ENCODE measurements at regions not wholly inside any gene's neighbourhood (a gene's known extent, or its start where the extent isn't known, plus 50 kb on each side); places are given as distances from the start of the nearest gene placed in this dataset.

DNA sequence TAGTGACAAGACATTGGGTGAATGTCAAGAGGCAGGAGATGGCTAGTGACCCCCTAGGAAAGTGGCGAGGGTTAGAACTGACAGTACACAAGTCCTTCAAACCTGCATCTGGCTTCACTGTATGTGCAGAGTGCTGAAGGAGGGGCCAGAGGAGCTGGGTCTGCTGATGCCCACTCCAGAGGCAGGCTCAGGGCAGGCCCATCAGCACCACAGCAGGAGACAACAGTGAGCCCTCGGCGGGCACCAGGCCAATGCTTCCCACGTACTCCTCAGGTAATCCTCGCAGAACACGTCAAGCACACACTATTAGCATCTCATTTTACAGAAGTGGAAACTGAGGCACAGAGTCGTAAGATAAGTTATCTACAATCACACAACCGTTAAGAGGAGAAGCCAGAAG is 76.1 kb upstream of the SH3PXD2B start:
- Histone ChIP-seq H3K27ac (ENCODE audit: low read depth, low read length) (no peak overlapping the region), H3K4me1 (ENCODE audit: control insufficient read depth in 1 of 2, insufficient read depth in 2 of 2, low read length in 2 of 2) (peaks cover 0 to 6% of the 10 kb centered on the region in 2 donors), H3K27me3 (ENCODE audit: control insufficient read depth in 1 of 2, insufficient read depth in 2 of 2, low read length in 2 of 2) (no peaks in the 10 kb centered on the region), H3K36me3 (ENCODE audit: control insufficient read depth in 1 of 2, insufficient read depth in 2 of 2, low read length in 2 of 2) (no peaks in the 10 kb centered on the region), H3K9ac (ENCODE audit: low read depth in 1 of 2, low read length in 2 of 2) (no peak overlapping the region), H3K9me3 (ENCODE audit: control insufficient read depth in 1 of 2, low read length in 2 of 2) (no peaks in the 10 kb centered on the region), H3K4me3 (ENCODE audit: low read depth in 1 of 2, low read length in 2 of 2) (no peak overlapping the region)

DNA sequence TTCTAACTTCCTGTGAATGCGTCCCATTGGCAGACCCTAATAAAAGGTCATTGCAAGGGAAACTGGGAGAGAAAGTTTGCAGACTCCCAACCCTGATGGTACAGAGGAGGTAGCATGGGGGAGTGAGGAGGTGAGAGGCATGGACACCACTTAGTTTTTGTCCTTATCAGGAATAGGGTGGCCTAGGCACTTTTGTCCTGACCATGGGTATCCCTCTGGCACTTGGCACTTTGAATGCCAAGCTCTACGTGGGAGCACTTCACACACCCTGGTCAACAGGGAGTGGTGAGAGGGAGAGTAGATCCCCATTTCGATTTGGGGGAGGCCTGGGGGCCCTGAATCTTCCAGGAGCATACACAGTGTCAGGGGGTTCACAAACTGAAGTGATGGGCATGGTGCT is 75.6 kb upstream of the SH3PXD2B start:
- Histone ChIP-seq H3K27ac (ENCODE audit: low read depth, low read length) (no peak overlapping the region), H3K36me3 (ENCODE audit: control insufficient read depth in 1 of 2, insufficient read depth in 2 of 2, low read length in 2 of 2) (no peaks in the 10 kb centered on the region), H3K9me3 (ENCODE audit: control insufficient read depth in 1 of 2, low read length in 2 of 2) (no peaks in the 10 kb centered on the region), H3K4me1 (ENCODE audit: control insufficient read depth in 1 of 2, insufficient read depth in 2 of 2, low read length in 2 of 2) (peaks cover 0 to 6% of the 10 kb centered on the region in 2 donors), H3K27me3 (ENCODE audit: control insufficient read depth in 1 of 2, insufficient read depth in 2 of 2, low read length in 2 of 2) (no peaks in the 10 kb centered on the region), H3K9ac (ENCODE audit: low read depth in 1 of 2, low read length in 2 of 2) (no peak overlapping the region), H3K4me3 (ENCODE audit: low read depth in 1 of 2, low read length in 2 of 2) (no peak overlapping the region)

DNA sequence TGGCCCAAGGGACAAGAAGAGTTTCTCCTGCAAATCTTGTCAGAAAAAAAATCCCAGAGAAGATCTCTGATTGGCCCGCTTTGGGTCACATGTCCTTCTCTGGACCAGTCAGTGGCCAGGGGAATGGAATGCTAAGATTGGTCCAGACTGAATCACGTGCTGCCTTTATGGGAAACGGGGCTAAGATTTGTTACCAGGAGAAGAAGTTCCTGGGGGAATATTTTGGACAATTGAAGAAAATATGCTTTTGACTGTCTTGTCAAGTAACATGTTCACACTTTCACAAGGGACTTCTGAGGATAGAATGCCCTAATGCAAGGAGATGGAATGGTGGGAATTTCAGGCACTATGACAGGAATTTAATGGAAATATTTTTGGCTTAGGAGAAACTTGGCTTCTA is 74.1 kb upstream of the SH3PXD2B start:
- H3K27me3 ChIP-seq (ENCODE audit: control insufficient read depth in 1 of 2, insufficient read depth in 2 of 2, low read length in 2 of 2) = no peaks in the 10 kb centered on the region
- H3K36me3 ChIP-seq (ENCODE audit: control insufficient read depth in 1 of 2, insufficient read depth in 2 of 2, low read length in 2 of 2) = no peaks in the 10 kb centered on the region
- peaks cover 0 to under 1% of the 10 kb centered on the region in 2 donors for H3K4me1 ChIP-seq (ENCODE audit: control insufficient read depth in 1 of 2, insufficient read depth in 2 of 2, low read length in 2 of 2)
- H3K27ac ChIP-seq (ENCODE audit: low read depth, low read length) = no peak overlapping the region
- H3K4me3 ChIP-seq (ENCODE audit: low read depth in 1 of 2, low read length in 2 of 2) = no peak overlapping the region
- H3K9me3 ChIP-seq (ENCODE audit: control insufficient read depth in 1 of 2, low read length in 2 of 2) = no peaks in the 10 kb centered on the region
- no peak overlapping the region for H3K9ac ChIP-seq (ENCODE audit: low read depth in 1 of 2, low read length in 2 of 2)

DNA sequence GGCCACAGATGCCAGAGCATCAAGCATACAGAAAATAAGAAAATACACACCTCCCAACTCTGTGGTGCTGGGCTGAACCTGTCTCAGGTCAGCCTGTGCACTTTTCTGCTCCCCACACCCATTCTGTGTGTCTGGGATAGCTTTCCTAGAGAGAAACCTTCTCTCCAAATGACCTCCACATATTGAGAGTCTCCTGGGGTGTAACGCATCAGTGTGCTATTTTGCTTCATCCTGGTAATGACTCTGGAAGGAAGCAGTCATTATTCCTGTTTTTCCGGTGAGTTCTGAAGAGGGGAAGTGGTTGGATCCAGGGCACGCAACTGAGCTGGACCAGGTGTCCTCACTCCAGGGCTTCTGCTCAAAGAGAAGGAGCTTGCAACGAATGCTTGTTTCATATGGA is 73.2 kb upstream of the SH3PXD2B start:
- H3K27me3 ChIP-seq (ENCODE audit: control insufficient read depth in 1 of 2, insufficient read depth in 2 of 2, low read length in 2 of 2) = no peaks in the 10 kb centered on the region
- H3K9ac ChIP-seq (ENCODE audit: low read depth in 1 of 2, low read length in 2 of 2) = no peak overlapping the region

DNA sequence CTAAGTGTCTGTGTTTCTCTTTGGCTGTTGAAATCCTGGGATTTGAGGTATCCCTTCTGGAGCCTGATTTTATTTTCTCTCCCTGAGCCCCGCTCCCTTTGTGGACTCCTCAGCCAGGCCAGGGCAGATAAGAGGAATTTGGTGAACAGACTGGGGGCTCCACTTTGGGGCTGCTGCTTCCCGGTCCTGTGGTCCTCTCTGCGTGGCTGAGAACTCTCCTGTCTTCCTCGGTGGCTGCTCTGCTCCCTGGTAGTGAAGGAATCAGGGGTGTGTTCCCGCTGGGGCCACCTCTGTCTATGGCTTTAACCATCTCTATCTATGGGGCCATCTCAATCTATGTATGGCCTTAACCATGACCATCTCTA is 71.7 kb upstream of the SH3PXD2B start:
- Histone ChIP-seq H3K36me3 (ENCODE audit: control insufficient read depth in 1 of 2, insufficient read depth in 2 of 2, low read length in 2 of 2) (no peaks in the 10 kb centered on the region), H3K4me3 (ENCODE audit: low read depth in 1 of 2, low read length in 2 of 2) (no peak overlapping the region), H3K4me1 (ENCODE audit: control insufficient read depth in 1 of 2, insufficient read depth in 2 of 2, low read length in 2 of 2) (no peaks in the 10 kb centered on the region), H3K9ac (ENCODE audit: low read depth in 1 of 2, low read length in 2 of 2) (no peak overlapping the region), H3K27ac (ENCODE audit: low read depth, low read length) (no peak overlapping the region), H3K9me3 (ENCODE audit: control insufficient read depth in 1 of 2, low read length in 2 of 2) (peaks cover 4 to 7% of the 10 kb centered on the region in 2 donors), H3K27me3 (ENCODE audit: control insufficient read depth in 1 of 2, insufficient read depth in 2 of 2, low read length in 2 of 2) (no peaks in the 10 kb centered on the region)

More for the DNA sequence above, 73.2 kb upstream of the SH3PXD2B start:
- Histone ChIP-seq H3K9me3 (ENCODE audit: control insufficient read depth in 1 of 2, low read length in 2 of 2) (no peaks in the 10 kb centered on the region), H3K36me3 (ENCODE audit: control insufficient read depth in 1 of 2, insufficient read depth in 2 of 2, low read length in 2 of 2) (no peaks in the 10 kb centered on the region), H3K27ac (ENCODE audit: low read depth, low read length) (no peak overlapping the region), H3K4me1 (ENCODE audit: control insufficient read depth in 1 of 2, insufficient read depth in 2 of 2, low read length in 2 of 2) (no peaks in the 10 kb centered on the region), H3K4me3 (ENCODE audit: low read depth in 1 of 2, low read length in 2 of 2) (no peak overlapping the region)

DNA sequence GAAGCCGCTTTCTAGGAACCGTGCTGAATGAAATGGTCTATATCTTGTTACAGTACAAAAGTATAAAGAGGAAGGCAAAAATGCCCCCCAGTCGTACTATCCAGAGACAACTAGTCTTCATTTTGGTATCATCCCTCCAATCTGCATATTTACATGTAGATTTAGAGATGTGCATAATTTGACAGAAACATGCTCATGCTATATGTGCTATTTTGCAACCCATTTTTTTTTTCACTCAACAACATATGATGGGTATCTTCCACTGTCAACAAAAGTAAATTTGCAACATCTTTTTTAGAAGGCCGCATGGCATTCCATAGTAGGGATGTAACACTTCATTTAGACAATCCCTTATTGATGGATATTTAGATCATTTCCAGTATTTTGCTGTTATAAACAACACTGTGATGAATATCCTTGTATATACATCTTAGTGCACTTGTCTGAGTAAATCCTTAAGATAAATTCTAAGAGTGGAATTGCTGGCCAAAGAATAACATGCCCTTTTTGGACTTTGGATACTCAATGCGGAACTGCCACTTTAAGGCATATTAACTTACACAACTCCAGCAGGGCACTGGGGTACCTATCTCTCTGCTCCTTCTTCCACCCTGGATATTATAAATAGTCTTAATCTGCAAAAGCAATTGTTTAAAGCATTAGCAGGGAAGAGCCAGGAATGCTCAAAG is 71.1 kb upstream of the SH3PXD2B start:
- Histone ChIP-seq H3K9me3 (ENCODE audit: control insufficient read depth in 1 of 2, low read length in 2 of 2) (peaks cover 4 to 7% of the 10 kb centered on the region in 2 donors), H3K27ac (ENCODE audit: low read depth, low read length) (no peak overlapping the region), H3K4me1 (ENCODE audit: control insufficient read depth in 1 of 2, insufficient read depth in 2 of 2, low read length in 2 of 2) (no peaks in the 10 kb centered on the region), H3K36me3 (ENCODE audit: control insufficient read depth in 1 of 2, insufficient read depth in 2 of 2, low read length in 2 of 2) (no peaks in the 10 kb centered on the region), H3K4me3 (ENCODE audit: low read depth in 1 of 2, low read length in 2 of 2) (no peak overlapping the region), H3K27me3 (ENCODE audit: control insufficient read depth in 1 of 2, insufficient read depth in 2 of 2, low read length in 2 of 2) (no peaks in the 10 kb centered on the region), H3K9ac (ENCODE audit: low read depth in 1 of 2, low read length in 2 of 2) (no peak overlapping the region)

DNA sequence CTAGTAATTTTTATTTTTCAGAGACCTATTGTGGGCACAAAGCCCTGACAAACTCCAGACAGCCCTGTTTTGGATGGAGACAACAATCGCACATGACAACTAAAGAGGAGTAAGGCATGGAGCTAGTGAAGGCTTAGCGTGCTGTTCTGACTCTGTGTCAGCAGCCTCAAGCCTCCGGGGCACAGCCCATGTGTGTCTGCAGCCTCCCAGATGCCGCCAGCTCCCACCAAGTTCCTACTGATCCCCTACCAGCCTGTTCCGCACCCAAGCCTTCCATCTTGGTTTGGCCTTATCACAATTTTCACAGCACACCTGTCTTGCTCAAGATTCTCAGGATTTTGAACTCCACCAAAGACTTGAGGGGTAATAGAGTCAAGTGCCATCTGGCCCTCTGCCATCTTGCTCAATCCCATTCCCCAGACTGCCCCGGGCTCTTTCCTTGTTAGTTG is 70.3 kb upstream of the SH3PXD2B start:
- Histone ChIP-seq H3K9ac (ENCODE audit: low read depth in 1 of 2, low read length in 2 of 2) (no peak overlapping the region), H3K4me1 (ENCODE audit: control insufficient read depth in 1 of 2, insufficient read depth in 2 of 2, low read length in 2 of 2) (no peaks in the 10 kb centered on the region), H3K4me3 (ENCODE audit: low read depth in 1 of 2, low read length in 2 of 2) (no peak overlapping the region), H3K27ac (ENCODE audit: low read depth, low read length) (no peak overlapping the region), H3K9me3 (ENCODE audit: control insufficient read depth in 1 of 2, low read length in 2 of 2) (peaks cover 4 to 7% of the 10 kb centered on the region in 2 donors), H3K27me3 (ENCODE audit: control insufficient read depth in 1 of 2, insufficient read depth in 2 of 2, low read length in 2 of 2) (no peaks in the 10 kb centered on the region), H3K36me3 (ENCODE audit: control insufficient read depth in 1 of 2, insufficient read depth in 2 of 2, low read length in 2 of 2) (no peaks in the 10 kb centered on the region)

DNA sequence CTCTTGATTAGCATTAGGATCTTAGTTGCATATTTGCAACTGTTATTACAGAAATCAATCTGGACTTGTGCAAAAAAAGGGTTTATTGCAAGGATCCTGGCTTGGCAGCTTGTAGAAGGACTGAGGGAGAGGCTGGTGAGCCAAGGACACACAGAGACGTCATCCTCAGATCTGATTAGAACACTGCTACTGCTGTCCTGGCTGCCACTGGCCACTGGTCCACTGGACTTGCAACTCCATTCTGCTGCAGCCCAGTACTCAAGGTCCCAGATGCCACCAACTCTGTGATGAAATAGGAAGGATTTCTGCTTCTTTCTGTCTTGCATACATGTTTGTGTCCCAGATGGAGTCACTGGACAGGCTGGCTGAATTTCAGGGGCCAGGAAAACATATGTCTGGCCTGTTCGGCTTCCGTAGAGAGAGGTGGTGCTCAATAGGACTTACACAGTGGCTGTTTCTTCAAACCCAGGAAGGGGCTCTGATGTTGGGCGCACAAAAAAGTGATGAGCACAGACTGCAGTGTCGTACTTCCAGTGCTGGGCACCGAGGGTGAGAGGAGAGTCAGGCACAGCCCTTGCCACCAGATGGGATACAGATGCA is 68.9 kb upstream of the SH3PXD2B start:
- H3K27me3 ChIP-seq (ENCODE audit: control insufficient read depth in 1 of 2, insufficient read depth in 2 of 2, low read length in 2 of 2) = no peaks in the 10 kb centered on the region
- no peaks in the 10 kb centered on the region for H3K4me1 ChIP-seq (ENCODE audit: control insufficient read depth in 1 of 2, insufficient read depth in 2 of 2, low read length in 2 of 2)
- H3K36me3 ChIP-seq (ENCODE audit: control insufficient read depth in 1 of 2, insufficient read depth in 2 of 2, low read length in 2 of 2) = no peaks in the 10 kb centered on the region
- no peak overlapping the region for H3K27ac ChIP-seq (ENCODE audit: low read depth, low read length)
- H3K9ac ChIP-seq (ENCODE audit: low read depth in 1 of 2, low read length in 2 of 2) = no peak overlapping the region
- H3K9me3 ChIP-seq (ENCODE audit: control insufficient read depth in 1 of 2, low read length in 2 of 2) = peaks cover 4 to 7% of the 10 kb centered on the region in 2 donors
- H3K4me3 ChIP-seq (ENCODE audit: low read depth in 1 of 2, low read length in 2 of 2) = no peak overlapping the region

DNA sequence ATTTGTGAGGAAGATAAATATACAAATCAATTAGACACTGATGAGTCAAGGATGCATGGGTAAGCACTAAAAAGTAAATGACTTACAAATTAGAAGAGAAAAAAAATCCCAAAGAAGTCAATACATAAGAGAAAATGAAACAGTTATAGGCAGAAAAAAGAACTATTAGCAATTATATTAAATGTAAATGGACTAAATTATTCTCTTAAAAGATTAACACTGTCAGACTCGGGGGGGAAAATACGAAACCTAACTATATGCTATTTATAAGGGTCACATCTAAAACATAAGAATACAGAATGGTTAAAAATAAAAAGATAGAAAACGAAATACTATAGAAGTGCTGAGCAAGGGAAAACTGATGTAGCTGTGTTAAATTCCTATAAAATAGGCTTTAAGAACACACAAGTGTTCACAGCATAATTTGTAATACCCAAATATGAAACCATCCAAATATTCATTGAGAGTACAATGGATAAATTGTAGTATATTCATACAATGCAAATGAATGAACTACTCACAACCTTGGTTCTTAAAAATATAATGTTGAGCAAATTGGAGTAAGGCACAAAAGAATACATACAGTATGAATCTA is 67.1 kb upstream of the SH3PXD2B start:
- H3K27ac ChIP-seq (ENCODE audit: low read depth, low read length) = no peak overlapping the region
- no peak overlapping the region for H3K4me3 ChIP-seq (ENCODE audit: low read depth in 1 of 2, low read length in 2 of 2)
- no peak overlapping the region for H3K9ac ChIP-seq (ENCODE audit: low read depth in 1 of 2, low read length in 2 of 2)
- H3K4me1 ChIP-seq (ENCODE audit: control insufficient read depth in 1 of 2, insufficient read depth in 2 of 2, low read length in 2 of 2) = no peaks in the 10 kb centered on the region
- no peaks in the 10 kb centered on the region for H3K27me3 ChIP-seq (ENCODE audit: control insufficient read depth in 1 of 2, insufficient read depth in 2 of 2, low read length in 2 of 2)
- peaks cover 4 to 7% of the 10 kb centered on the region in 2 donors for H3K9me3 ChIP-seq (ENCODE audit: control insufficient read depth in 1 of 2, low read length in 2 of 2)
- H3K36me3 ChIP-seq (ENCODE audit: control insufficient read depth in 1 of 2, insufficient read depth in 2 of 2, low read length in 2 of 2) = no peaks in the 10 kb centered on the region

DNA sequence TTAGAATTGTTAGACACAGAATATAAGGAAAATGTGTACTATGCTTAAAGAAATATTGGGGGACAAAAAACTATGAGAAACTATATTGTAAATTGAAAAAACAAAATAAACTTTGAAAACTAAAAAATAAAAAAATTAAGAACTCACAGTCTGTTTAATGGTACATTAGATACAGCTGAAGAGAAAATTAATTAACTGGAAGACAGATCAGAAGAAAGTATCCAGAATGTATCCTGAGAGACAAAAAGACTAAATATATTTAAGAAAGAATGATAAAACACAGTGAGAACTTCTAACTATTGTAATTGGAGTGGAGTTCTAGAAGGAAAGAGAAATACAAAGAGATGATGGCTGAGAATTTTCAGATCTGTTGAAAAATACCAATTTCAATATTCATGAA is 57.6 kb upstream of the SH3PXD2B start:
- H3K36me3 ChIP-seq (ENCODE audit: control insufficient read depth in 1 of 2, insufficient read depth in 2 of 2, low read length in 2 of 2) = no peaks in the 10 kb centered on the region
- no peak overlapping the region for H3K4me3 ChIP-seq (ENCODE audit: low read depth in 1 of 2, low read length in 2 of 2)
- peaks cover 0 to 4% of the 10 kb centered on the region in 2 donors for H3K27me3 ChIP-seq (ENCODE audit: control insufficient read depth in 1 of 2, insufficient read depth in 2 of 2, low read length in 2 of 2)
- H3K9me3 ChIP-seq (ENCODE audit: control insufficient read depth in 1 of 2, low read length in 2 of 2) = no peaks in the 10 kb centered on the region
- no peaks in the 10 kb centered on the region for H3K4me1 ChIP-seq (ENCODE audit: control insufficient read depth in 1 of 2, insufficient read depth in 2 of 2, low read length in 2 of 2)
- no peak overlapping the region for H3K27ac ChIP-seq (ENCODE audit: low read depth, low read length)
- no peak overlapping the region for H3K9ac ChIP-seq (ENCODE audit: low read depth in 1 of 2, low read length in 2 of 2)
